Activated CD4-positive, alpha-beta T cell treated with anti-CD3 and anti-CD28 coated beads, Interleukin-2, amount 50 U/mL, for 24 hours (primary cell): ENCODE measurements at regions not wholly inside any gene's neighbourhood (a gene's known extent, or its start where the extent isn't known, plus 50 kb on each side); places are given as distances from the start of the nearest gene placed in this dataset.
"Not testable (repeated sequence)": the region's sequence is repeated elsewhere in the genome, so short reads cannot be mapped to it uniquely, and the experiment has no call there.

Experiments used
- DNase-seq, 2 donors: peaks; one replicate each; pipeline ENCODE4 v3.0.0-alpha.2; 2020; ENCODE audit warnings: low read depth in 1 of 2, low spot score in 1 of 2

DNA sequence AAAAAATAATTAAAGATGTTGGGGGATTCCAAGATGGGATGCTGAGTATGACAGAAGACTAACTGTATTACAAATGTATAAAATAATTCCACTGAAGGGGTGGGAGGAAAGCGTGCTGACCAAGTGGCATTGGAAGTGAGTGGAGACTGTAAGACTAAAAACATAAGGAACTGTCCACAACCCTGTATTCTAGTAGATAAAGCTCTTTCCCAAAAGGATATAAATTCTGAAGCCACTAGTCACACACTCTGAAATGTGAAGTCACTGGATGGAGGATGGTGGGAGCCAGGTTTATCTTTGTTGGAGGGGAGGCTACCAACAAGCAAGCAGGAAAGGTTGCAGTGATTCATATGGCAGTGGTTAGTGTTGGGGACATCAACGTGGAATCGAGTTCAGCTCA lies 182.8 kb upstream of the PLGLB2 start:
- not testable (repeated sequence) for DNase-seq

DNA sequence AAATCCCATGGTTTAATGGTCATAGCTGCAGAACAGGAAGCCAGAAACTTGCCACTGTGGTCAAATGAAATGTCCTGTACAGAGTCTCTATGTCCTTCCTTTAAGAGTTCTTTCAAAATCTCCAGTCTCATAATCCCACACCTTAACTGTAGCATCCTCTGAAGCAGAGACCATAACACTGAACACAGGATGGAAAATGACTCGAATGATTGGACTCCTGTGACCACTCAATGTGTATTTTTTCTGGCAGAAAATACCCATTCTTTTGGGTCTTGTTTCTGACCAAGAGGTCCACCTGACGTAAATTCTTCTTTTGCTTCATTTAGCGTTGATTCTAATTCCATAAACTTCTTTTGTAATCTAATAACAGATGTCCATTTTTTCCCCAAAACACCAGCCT lies 181.4 kb upstream of the PLGLB2 start:
- not testable (repeated sequence) for DNase-seq

DNA sequence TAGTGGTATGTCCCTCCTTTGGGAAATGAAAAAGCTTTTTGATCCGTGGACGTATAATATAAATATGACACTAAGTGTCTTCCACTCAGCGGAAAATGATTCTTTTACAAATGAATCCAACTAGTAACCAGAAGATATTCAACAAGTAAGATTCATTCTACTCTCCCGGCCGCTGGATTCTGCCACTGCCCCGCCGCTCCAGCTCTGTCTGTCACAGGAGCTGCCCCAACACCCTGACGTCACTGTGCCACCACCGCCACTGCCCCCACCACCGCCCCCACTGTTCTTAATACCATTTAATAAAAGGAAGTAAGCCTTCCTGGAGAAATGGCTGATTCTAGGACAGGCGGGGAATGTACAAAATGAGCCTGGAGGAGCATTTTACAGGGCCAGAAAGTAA lies 180.8 kb upstream of the PLGLB2 start:
- not testable (repeated sequence) for DNase-seq

DNA sequence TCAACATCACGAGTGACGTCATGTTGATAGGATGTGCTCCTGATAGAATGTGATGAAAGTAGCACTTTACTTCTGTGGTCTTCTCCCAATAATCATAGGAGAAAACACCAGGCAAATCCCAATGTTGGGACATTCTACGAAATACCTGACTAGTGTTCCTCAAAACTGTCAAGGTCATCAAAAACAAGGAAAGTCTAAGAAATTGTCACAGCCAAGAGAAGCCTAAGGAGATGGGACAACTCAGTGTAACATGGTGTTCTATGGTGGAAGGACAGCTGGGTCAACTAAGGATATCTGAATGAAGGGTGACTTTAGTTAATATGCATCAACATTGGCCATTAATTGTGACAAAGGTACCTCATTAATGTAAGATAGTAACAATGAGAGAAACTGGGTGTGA lies 180.0 kb upstream of the PLGLB2 start:
- DNase-seq: not testable (repeated sequence)

DNA sequence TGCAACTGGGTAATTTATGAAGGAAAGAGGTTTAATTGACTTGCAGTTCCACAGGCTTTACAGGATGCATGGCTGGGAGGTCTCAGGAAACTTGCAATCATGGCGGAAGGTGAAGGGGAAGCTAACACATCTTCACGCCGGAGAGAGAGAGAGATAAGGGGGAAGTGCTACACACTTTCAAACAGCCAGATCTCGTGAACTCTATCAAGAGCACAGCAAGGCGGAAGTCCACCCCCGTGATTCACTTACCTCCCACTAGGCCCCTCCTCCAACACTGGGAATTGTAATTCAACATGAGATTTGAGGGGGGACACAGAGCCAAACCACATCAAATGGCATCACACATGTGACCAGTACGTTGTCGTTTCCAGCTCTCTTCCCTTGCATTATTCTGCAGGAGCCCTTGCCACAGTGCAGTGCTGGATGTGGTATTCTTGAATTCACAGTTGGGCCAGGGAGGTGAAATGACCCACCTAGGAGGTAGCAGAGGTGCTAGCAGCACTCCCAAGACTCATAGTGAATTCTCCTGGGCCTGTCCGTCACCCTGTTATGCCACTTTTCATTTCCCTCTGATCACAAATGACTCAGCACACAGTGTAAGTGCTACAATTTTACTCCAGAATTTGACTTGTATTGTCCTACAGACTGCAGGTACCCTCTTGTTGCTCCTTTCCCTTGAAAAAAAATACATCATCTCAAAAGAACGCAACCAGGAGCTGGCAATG lies 179.2 kb upstream of the PLGLB2 start:
- not testable (repeated sequence) for DNase-seq

DNA sequence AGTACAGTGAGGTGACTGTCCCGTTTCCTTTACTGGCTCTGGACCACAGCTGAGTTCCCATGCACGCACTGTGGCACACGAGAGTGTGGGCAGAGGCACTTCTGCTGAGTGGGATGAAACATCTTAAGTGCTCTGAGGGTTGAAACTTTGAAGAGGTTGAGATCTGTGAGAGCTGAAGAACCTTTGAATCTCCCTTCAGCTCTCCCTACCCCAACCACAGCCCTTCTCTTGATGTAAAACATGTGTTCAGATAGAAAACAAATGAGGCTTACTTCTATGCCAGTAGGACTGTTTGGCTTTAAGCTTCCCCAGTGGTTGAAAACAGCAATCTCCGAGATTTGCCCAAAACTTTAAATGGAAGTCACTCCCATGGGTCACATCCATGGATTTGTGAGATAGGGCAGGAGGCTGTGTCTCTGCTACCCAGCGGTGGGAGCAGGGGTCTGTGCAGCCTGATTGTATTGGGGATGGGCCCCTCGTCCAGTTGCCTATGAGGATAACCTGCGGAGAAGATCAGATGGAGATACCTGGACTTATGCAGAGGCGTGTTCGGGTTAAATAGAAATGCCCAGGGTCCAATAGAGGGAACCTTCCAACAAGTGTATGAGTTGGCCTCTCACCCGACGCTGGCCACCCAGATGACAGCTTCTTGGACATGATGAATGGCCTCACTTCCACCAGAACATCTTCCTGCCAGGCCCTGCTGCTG lies 178.0 kb upstream of the PLGLB2 start:
- DNase-seq: not testable (repeated sequence)

DNA sequence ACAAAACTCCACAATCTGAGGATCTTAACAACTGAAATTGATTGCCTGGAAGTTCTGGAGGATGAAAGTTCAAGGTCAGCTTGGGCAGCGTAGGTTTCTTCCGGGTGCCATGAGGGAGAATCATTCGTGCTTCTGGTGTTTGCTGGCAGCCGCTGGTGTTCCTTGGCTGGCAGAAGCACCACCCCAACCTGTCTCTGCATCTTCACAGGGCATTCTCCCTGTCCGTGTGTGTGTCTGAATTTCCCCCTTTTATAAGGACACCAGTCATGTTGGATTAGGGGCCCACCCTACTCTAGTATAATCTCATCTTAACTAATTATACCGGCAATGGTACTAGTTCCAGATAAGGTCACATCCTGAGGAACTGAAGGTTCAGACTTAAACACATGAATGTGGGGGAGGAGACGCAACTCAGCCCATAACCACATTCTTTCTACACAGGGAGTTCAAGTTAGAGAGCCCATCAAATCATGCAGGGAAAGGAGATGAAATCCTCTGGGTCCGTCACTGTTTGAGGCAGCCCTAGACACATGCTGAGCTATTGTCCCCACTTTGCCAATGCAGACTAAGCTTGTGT lies 175.9 kb upstream of the PLGLB2 start:
- DNase-seq: not testable (repeated sequence)

DNA sequence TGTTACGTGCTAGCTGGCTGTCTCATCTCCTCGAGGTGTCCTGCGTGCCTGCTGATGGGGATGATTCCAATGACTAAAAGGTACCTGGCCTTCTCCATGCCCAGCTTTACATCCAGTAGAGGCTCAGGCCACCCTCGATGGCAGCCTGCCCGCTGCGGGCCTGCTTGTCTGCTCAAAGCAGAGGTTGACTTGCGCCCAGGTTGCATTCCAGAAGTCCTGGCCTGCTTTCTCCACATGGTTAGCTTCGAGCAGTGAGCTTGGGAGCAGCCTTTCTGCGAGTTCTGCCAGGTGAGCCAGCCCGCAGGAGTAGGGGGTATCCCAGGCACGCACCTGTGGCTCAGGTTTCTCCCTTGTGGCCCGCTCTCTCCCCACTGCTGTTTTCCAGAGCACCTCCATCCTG lies 175.0 kb upstream of the PLGLB2 start:
- not testable (repeated sequence) for DNase-seq

DNA sequence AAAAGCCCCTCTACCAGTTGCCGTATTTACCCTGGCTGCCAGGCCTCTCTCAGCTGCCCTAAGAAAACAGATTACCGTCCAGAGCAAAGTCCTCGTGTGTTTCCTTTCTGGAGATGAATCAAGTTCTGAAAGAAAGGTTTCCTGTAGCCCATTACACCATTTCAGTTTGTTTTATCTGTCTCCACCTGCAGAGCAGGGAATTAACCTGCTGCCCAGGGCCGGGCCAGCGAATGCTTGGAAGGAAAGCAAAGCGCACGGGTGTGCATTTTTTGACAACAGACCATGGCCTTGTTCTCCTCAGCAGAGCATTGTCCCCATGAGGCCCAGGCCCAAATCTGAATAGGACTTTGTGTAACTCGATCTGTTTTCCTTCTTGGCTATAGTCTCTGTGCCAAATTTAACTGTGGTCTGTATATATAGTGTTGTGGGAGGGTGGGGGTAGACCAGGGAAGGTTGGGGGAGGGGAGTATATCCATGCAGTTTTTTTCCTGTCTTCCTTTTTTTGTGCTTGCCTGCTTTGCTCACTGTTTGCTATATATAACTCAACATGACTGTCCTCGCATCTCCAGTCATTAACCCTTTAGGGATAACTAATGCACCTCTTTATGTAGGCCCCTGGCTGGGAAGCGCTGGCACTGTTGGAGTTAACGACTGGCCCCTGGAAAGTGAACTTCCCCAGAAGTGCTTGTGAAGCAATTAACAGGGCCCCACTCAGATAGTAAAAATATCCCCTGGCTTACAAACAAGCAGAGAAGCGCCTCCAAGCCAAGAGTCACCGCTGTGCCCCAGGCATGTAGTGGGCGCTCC lies 174.3 kb upstream of the PLGLB2 start:
- DNase-seq: not testable (repeated sequence)

DNA sequence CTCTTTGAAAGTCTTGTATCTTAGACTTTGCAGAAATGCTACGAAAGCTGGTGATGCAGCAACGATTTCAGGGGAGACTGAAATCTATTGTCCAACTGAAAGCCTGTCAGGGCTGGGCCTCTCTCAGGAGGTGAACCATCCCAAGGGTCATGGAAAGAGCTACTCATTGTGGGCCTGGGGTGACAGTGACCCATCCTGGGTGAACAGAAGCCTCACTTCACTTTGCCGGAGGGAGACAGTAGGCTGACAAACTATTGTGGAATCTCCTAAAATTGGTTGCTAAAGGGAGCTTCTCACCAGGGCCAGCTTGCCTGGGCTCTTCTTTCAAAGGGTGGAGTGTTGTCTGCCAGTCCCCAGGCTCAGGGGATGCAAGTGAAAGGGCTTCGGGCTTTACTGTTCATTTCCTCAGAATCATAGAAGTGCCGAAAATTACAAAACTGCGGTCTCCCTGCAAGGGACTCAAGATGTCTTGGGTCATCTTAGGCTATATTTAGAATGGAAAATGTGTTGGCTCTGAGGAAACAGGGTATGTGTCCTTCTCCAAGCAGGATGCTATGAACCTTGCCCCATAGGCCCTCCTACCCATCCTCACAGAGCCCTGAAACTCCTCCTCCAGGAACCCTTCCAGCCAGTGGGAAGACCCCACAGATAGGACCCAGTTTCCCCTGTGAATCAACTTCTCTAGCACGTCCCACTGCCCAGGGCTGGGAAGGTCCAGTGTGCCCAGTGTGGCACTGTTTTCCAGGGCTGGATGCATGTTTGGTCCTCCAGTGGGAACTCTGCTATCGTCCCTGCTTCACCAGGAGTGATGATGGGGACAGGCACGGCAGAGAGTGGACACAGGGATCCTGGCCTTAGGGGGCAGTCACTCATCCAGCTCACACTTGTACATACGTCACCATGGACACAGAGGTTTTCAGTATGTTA lies 173.4 kb upstream of the PLGLB2 start:
- not testable (repeated sequence) for DNase-seq

DNA sequence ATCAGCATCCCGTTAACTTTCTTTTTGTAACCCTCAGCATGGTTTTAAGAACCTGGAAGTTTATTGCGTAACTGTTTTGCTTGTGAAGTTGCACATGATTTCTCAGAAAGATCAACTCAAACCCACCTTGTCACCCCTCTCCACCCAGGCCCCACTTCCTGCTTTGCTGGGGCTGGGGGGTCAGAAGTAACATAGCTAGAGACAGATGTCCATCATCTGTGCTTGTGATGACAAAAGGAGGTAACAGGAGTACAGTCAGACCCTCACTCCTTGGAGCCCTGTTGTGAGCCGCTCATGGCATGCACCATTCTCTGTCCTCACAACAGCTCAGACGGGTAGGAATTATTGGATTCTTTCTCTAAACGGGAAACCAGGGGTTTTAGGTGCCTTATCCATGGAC lies 172.7 kb upstream of the PLGLB2 start:
- not testable (repeated sequence) for DNase-seq

DNA sequence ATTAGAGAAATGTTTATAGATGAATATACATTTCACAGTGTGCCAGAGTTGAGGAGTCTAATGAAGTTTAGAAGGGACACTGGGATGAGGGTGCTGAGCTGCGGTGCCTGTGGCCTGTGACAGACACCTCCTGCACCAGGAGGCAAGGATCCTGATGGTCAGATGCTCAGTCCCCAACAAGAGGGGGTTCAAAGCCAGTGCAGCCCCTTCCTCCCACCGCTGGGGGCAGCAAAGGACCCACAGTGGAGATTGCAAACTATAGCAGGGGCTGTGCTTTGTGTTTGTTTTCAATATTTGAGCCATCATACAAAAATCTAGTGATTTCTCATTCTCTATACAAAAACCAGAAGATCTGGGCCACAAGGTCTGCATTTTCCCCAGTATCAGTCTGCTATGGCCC lies 170.5 kb upstream of the PLGLB2 start:
- DNase-seq: not testable (repeated sequence)

DNA sequence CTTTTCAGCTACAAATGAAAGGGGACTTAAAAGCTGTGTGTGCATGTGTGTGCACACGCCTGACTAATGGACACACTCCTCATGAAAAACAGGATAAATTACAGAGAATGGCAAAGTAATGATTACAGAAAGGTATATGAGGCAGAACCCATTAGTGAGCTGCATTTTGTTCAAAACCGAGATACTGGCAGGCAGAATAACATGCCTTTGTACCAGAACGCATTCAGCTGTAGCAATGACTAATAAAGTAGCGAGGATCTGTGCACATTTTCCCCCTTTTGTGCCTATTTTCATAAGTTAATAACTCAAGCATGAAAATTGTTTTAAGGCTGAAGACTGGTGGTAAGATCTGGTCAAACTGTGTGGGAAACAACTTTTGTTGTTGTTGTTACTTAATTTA lies 165.7 kb upstream of the PLGLB2 start:
- not testable (repeated sequence) for DNase-seq

DNA sequence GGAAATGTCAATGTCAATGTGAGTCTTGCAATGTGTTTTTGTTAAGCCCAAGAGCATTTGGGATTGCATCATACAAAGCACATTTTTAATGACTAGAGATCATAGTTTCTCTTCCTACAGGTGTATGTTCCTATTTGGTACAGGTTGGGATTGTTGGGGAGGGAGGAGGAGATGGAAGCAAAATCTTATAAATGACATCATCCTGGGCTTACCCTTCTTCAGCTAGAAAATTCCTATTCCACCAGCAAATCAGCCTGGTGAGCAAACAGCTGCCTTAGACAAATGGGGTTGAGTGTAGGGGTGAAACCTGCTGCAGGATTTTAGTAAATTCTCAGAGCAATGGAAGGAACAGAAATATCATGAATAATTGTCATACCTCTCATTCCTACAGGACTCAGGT lies 165.3 kb upstream of the PLGLB2 start:
- not testable (repeated sequence) for DNase-seq

DNA sequence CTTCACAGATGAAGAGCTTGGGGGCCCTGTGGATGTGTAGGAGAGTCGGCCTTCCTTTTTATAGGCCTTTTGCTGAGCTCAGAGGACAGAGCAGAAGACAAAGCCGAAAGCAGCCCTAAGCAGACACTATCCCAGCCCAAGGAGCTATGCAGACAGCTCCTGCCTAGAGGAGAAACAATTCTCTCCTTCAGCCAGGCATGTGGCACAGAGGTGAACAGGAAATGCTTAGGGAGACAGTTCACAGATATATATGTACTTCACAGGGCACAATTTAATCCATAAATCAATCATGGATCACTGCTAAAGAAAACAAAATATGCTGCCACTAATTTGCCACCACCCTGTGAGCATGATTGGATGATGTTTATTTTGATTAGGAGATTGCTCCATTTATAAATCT lies 164.5 kb upstream of the PLGLB2 start:
- DNase-seq: not testable (repeated sequence)

DNA sequence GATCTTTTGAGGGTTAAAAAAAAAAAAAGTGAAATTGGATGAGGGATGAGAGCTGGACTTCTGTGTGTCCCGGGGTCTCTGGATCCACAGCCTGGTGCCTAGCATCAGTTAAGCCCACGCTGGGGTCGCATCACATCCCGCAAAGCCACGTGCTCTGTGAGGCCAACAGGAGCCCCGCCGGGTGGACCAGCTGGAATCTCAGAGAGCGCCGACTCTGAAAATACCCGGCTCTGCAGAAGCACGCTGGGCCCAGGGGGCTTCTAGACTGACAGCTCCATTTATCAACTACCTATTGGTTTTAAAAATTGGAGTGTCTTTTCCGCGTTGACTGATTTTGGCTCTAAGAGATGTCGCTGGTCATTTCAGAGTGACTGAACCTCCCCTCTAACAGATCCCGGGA lies 164.1 kb upstream of the PLGLB2 start:
- DNase-seq: not testable (repeated sequence)

DNA sequence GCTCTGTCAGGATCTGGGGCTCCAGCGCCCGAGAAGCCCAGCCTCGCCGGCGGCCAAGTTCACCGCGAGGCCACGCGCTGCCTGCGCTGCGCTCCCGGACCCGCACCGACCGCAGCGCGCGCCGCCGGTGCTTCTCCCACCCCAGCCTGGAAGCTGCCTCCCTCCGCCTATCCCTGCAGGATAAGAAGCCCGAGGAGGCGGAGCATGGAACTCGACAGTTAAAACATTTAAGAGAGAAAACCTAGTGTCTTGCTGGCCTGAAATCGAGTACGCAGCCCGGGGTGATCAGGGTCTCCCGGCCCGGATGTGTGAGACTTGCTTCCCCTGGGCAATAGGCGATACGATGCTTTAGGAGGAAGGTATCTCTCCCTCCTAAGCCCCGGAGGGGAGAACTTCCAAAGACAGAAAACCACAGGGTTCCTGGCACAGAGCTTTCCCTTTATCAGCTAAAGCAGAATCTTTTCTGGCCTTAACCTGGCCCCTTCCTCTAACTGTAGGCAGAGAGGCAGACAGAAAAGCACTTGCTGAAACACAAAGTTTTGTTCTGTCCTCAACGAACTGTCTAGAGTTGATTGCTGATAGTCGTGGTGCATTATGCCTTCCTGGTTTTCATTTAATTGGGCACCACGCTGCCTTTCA lies 163.5 kb upstream of the PLGLB2 start:
- not testable (repeated sequence) for DNase-seq

DNA sequence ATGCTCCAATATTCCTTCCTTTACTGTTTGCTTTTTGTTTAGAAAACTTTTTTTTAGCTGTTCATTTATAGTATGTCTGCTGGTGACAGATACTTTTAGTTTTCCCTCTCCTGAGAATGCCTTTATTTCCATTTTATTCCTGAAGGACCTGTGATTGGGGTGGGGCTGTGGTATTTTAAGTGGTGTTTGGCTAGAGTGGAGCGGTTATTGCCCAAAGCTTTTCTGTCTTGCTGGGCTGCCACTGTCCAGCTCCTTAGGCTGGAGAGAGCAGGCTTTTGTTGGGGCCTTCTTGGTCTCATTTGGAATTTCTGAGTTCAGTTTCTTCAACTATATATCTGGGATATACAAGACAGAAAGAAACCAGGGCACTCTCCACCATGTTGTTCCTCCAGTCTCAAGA lies 160.0 kb upstream of the PLGLB2 start:
- DNase-seq: not testable (repeated sequence)

DNA sequence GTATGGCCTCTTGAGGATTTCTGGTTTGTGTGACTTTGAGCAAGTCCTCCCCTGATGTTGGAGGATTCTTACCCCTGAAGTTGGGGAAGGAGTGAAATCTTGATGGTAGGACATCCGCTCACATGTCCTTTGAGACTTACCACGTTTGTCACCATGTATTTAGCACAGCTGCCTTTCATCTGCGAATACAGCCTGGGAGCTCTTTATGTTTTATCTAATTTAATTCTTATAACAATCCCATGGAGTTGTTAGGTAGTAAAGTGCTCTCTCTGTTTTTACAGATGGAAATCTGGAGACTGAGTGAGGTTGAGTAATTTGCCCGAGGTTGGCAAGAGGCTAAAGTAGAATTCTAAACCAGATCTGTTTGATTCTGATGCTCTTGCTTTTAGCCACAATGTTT lies 154.9 kb upstream of the PLGLB2 start:
- not testable (repeated sequence) for DNase-seq
